Kidney epithelial cell (primary cell): ENCODE measurements at regions not wholly inside any gene's neighbourhood (a gene's known extent, or its start where the extent isn't known, plus 50 kb on each side); places are given as distances from the start of the nearest gene placed in this dataset.

ENCODE experiments used
- DNase-seq: peaks from one replicate; pipeline ENCODE4 v3.0.0-alpha.2; 2010; ENCODE audit warnings: low read depth
- H3K27me3 ChIP-seq: 2 replicates; pipeline ENCODE4 v1.6.0; 2011; ENCODE audit warnings: low read length; ENCODE audit not compliant: control insufficient read depth, insufficient read depth
- H3K36me3 ChIP-seq: 2 replicates; pipeline ENCODE4 v1.5.1; 2011; ENCODE audit warnings: low read length; ENCODE audit not compliant: control insufficient read depth, insufficient read depth
- H3K4me3 ChIP-seq: 2 replicates; pipeline ENCODE4 v1.5.1; 2011; ENCODE audit warnings: low read depth, mild to moderate bottlenecking, control low read depth, low read length
- TF ChIP-seq, protein P1 (sequence below): IDR thresholded peaks from 2 replicates; pipeline ENCODE4 v1.5.1; 2011; ENCODE audit warnings: mild to moderate bottlenecking, moderate library complexity, low read length, control low read depth, inconsistent platforms; ENCODE audit not compliant: insufficient read depth, poor library complexity, severe bottlenecking

DNA sequence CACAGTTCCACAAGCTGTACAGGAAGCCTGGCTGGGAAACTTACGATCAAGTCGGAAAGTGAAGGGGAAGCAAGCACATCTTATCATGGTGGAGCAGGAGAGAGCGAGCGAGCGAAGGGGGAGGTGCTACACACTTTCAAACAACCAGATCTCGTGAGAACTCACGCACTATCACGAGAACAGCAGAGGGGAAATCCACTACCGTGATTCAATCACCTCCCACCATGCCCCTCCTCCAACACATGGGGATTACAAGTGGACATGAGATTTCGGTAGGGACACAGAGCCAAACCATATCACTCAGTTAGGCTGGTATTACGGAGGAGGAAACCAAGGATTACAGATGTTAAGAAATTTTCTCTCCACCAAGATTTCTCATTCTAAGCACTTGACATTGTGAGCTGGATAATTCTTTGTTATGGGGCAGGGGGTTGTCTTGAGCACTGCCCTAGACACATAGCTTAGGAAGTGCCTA is 262.0 kb upstream of the G2E3 start:
- TF ChIP-seq, protein P1, sequence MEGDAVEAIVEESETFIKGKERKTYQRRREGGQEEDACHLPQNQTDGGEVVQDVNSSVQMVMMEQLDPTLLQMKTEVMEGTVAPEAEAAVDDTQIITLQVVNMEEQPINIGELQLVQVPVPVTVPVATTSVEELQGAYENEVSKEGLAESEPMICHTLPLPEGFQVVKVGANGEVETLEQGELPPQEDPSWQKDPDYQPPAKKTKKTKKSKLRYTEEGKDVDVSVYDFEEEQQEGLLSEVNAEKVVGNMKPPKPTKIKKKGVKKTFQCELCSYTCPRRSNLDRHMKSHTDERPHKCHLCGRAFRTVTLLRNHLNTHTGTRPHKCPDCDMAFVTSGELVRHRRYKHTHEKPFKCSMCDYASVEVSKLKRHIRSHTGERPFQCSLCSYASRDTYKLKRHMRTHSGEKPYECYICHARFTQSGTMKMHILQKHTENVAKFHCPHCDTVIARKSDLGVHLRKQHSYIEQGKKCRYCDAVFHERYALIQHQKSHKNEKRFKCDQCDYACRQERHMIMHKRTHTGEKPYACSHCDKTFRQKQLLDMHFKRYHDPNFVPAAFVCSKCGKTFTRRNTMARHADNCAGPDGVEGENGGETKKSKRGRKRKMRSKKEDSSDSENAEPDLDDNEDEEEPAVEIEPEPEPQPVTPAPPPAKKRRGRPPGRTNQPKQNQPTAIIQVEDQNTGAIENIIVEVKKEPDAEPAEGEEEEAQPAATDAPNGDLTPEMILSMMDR: no peak
- H3K27me3 ChIP-seq: no peaks in the 10 kb centered on the region
- H3K4me3 ChIP-seq: no peak overlapping the region
- no peaks in the 10 kb centered on the region for H3K36me3 ChIP-seq
- DNase-seq: no peak

DNA sequence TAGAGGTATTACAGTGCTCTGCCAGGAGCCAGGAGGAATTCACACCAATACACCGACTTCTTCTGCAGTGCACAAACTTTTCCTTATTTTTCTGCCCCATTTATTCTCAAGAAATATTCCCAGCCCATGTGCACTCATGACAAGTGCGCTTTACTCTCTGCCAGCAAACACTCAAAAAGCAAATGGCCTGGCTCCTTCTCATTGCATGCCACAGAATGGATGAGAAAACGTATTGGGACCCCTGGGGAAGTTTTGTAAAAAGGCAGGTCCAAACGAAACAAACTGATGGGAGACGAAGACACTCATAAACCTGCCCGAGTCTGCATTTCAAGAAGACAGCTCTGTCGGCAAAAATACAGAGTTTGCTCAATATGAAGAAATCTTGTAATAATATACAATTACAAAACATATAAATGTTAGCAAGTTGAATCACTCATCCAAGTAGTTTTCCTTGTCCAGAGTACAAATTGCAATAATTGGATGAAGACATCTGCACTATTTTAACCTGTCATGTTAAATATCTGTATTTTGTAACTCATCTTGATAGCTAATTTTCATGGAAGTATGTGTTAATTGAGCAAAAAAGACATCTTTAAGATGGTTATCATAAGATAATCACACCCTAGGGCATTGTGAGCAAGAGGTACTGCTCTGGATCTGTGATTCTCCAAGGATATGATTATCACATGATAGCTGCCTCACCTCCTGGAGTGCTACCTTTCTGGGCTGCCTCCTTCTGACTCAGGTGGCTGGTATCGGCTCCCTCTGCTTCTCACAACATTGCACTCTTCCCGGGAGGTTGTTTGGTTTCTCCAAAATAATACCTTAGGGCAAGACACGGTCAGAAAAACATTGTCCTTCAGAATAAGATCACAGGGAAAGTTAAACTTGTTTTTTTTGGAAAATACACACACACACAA is 260.8 kb upstream of the G2E3 start:
- no peak for DNase-seq
- Histone ChIP-seq H3K4me3 (no peak overlapping the region), H3K36me3 (no peaks in the 10 kb centered on the region), H3K27me3 (no peaks in the 10 kb centered on the region)
- TF ChIP-seq, protein P1: no peak

DNA sequence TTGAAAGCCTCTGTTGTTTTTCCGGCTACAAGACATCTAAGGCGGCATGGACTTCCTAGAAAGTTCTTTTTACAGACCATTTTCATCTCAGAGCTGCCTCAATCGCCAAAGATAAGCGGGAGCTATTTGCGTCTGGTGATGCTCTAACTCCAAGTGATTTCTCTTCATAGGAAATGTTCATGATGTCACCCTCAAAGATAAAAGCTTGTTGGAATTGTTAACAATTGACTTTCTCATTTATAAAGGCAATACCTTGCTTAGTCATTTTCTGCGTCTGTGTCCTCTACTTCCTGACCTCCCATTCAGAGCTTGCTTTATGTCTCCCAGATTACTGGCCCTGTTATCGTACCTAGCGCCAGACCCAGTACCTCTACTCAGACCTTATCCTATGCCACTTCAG is 259.0 kb upstream of the G2E3 start:
- no peak overlapping the region for H3K4me3 ChIP-seq
- DNase-seq: no peak
- no peaks in the 10 kb centered on the region for H3K36me3 ChIP-seq
- H3K27me3 ChIP-seq: no peaks in the 10 kb centered on the region
- TF ChIP-seq, protein P1: no peak

DNA sequence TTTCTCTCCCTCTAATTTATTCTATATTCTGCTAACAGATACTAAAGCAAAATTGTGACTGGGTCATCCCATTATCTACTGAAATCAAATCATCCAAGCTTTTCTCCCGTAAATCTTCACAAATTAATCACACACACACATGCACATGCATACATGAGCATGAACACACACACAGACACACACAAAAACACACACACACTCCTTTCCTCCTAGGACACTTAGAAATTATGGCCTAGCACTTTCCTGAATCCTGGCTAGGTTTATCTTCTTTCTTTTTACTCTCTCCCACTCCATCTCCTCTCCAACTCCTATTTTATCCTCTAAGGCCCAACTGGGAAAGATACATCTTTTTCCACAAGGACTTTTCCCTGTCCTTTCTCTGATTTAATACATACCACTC is 255.6 kb upstream of the G2E3 start:
- no peaks in the 10 kb centered on the region for H3K36me3 ChIP-seq
- H3K4me3 ChIP-seq: no peak overlapping the region
- TF ChIP-seq, protein P1: no peak
- no peak for DNase-seq
- H3K27me3 ChIP-seq: no peaks in the 10 kb centered on the region

DNA sequence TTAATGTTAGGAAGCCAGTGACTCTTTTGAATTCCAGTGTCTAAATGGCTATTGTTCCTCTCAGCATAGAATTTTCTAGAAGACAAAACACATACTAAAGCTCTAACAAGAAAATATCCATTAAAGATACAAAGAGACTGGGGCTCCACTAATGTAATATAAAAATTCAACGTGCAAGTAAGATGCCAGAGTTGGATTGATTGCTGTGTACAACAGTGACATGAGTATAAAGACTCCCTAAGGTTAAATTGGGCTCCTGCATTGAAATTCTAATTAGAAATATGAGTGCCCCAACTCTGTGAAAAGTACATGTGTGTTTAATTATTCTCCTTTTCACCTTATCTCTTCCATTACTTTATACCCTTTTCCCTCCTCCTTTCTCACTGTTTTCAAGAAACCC is 253.6 kb upstream of the G2E3 start:
- TF ChIP-seq, protein P1: no peak
- H3K4me3 ChIP-seq: no peak overlapping the region
- no peak for DNase-seq
- H3K36me3 ChIP-seq: no peaks in the 10 kb centered on the region
- H3K27me3 ChIP-seq: no peaks in the 10 kb centered on the region
